GM12878 (cell line): ENCODE measurements at regions not wholly inside any gene's neighbourhood (a gene's known extent, or its start where the extent isn't known, plus 50 kb on each side); places are given as distances from the start of the nearest gene placed in this dataset.

Source experiments
- ATAC-seq: fragments of 200-7000 bp; cut with Tn5 transposase; 3 replicates; pipeline ENCODE4 v1.9.1; 2020; ENCODE audit warnings: mild to moderate bottlenecking, moderate library complexity
- BruUV-seq: library from RNA; stranded (reverse); fragments of 400-500 nt; replicated peaks from 2 replicates; lab custom pipeline; 2021; lab: Mats Ljungman, UMichigan
- CTCF ChIA-PET: fragments of 300-600 bp; sonication (Branson Sonifier 250); formaldehyde crosslinking; extraction: SDS; loops from one replicate; lab custom pipeline; 2021; ENCODE audit warnings: inconsistent platforms; lab: Yijun Ruan, JAX
- POLR2A ChIA-PET: fragments of 350-600 bp; formaldehyde crosslinking; extraction: SDS; loops from one replicate; lab custom pipeline; 2021; ENCODE audit warnings: inconsistent platforms; lab: Charles Lee
- RAD21 ChIA-PET: fragments of 300-600 bp; sonication (Branson Sonifier 250); formaldehyde crosslinking; loops from one replicate; lab custom pipeline; 2023; ENCODE audit warnings: antibody characterized with exemption; ENCODE audit not compliant: unreplicated experiment; lab: Charles Lee
- SMC1A ChIA-PET: fragments of 300-600 bp; sonication (Branson Sonifier 250); formaldehyde crosslinking; loops from one replicate; lab custom pipeline; 2023; ENCODE audit not compliant: unreplicated experiment, uncharacterized antibody; lab: Charles Lee
- DNase-seq: peaks from one replicate; pipeline ENCODE4 v3.0.0-alpha.2; 2011; ENCODE audit warnings: low read depth, low spot score
- FAIRE-seq: peaks from 3 replicates; lab custom pipeline; 2011; peaks lifted over from hg19 to GRCh38; lab: Jason Lieb, UNC
- H2AFZ ChIP-seq: 2 replicates; pipeline ENCODE4 v1.6.0; 2011; ENCODE audit warnings: low read depth, low read length, control low read depth; ENCODE audit not compliant: control insufficient read depth
- H3K27ac ChIP-seq: 2 replicates; pipeline ENCODE4 v1.5.1; 2011; ENCODE audit warnings: control low read depth; ENCODE audit not compliant: control insufficient read depth, insufficient read depth
- H3K27me3 ChIP-seq, 2 experiments: replicated peaks in 1 of 2; 2 replicates each; pipeline versions ENCODE4 v1.6.0 to v1.6.1; 2011; ENCODE audit warnings: low read length in 1 of 2; ENCODE audit not compliant: control insufficient read depth in 2 of 2, insufficient read depth in 2 of 2
- H3K36me3 ChIP-seq, 2 experiments: 2 replicates each; pipeline ENCODE4 v1.5.1; 2011; ENCODE audit warnings: low read length in 1 of 2; ENCODE audit not compliant: control insufficient read depth in 2 of 2, insufficient read depth in 2 of 2
- H3K4me1 ChIP-seq: 2 replicates; pipeline ENCODE4 v1.6.1; 2011; ENCODE audit warnings: mild to moderate bottlenecking, low read length, moderate library complexity, mixed read lengths; ENCODE audit not compliant: control insufficient read depth, insufficient read depth
- H3K4me2 ChIP-seq: 2 replicates; pipeline ENCODE4 v1.6.0; 2011; ENCODE audit warnings: control low read depth; ENCODE audit not compliant: control insufficient read depth, insufficient read depth
- H3K4me3 ChIP-seq: fragments of 200-600 bp; sonication (generic); 2 replicates; pipeline ENCODE4 v1.5.1; 2016
- H3K79me2 ChIP-seq: 2 replicates; pipeline ENCODE4 v1.6.0; 2011; ENCODE audit warnings: low read length; ENCODE audit not compliant: control insufficient read depth, insufficient read depth
- H3K9ac ChIP-seq: 2 replicates; pipeline ENCODE4 v1.8.0; 2011; ENCODE audit warnings: low read length, control low read depth, mixed read lengths; ENCODE audit not compliant: control insufficient read depth, insufficient read depth
- H3K9me3 ChIP-seq: replicated peaks from 3 replicates; pipeline ENCODE4 v1.5.1; 2011; ENCODE audit warnings: mild to moderate bottlenecking, low read length; ENCODE audit not compliant: control insufficient read depth, insufficient read depth
- H4K20me1 ChIP-seq: 2 replicates; pipeline ENCODE4 v1.6.0; 2011; ENCODE audit not compliant: control insufficient read depth, insufficient read depth
- FOXM1 ChIP-seq: IDR thresholded peaks from 2 replicates; pipeline ENCODE4 v1.6.1; 2012; ENCODE audit warnings: low read depth, mild to moderate bottlenecking, inconsistent platforms, low read length, moderate library complexity
- NR2C1 ChIP-seq: fragments of 450-650 bp; IDR thresholded peaks from 2 replicates; pipeline ENCODE4 v1.6.1; 2017; ENCODE audit warnings: antibody characterized with exemption, mild to moderate bottlenecking, moderate library complexity
- NR2F1 ChIP-seq: fragments of 450-650 bp; conservative IDR thresholded peaks from 2 replicates; pipeline ENCODE4 v1.6.1; 2017; ENCODE audit warnings: mild to moderate bottlenecking
- SPI1 ChIP-seq: IDR thresholded peaks from 2 replicates; pipeline ENCODE4 v1.6.1; 2011; ENCODE audit warnings: low read depth, mild to moderate bottlenecking, low read length, moderate library complexity, borderline replicate concordance; ENCODE audit not compliant: insufficient read depth
- ZNF207 ChIP-seq: fragments of 450-650 bp; IDR thresholded peaks from 2 replicates; pipeline ENCODE4 v1.6.1; 2014; ENCODE audit warnings: antibody characterized with exemption, mild to moderate bottlenecking, borderline replicate concordance
- ZSCAN29 ChIP-seq: fragments of 450-650 bp; IDR thresholded peaks from 2 replicates; pipeline ENCODE4 v1.6.1; 2017; ENCODE audit warnings: mild to moderate bottlenecking, moderate library complexity
- WGBS: methylation state at CpG from one replicate; pipeline ENCODE4 v1.1.6; 2016; ENCODE audit warnings: low lambda C conversion rate; ENCODE audit not compliant: insufficient replicate concordance, insufficient coverage; ENCODE audit errors: missing lambda C conversion rate; 5-methylcytosine and 5-hydroxymethylcytosine counted together
- in situ Hi-C: fragments of 300-500 bp; cut with MboI; formaldehyde crosslinking; loops from 9 replicates; pipeline ENCODE4 v1.14.3; 2018; ENCODE audit warnings: mixed read lengths
- intact Hi-C: fragments of 100-400 bp; cut with micrococcal nuclease; formaldehyde crosslinking; loops from one replicate; pipeline ENCODE4 v1.14.2; 2022; ENCODE audit not compliant: unreplicated experiment

GRCh38 chr3:124619887-124620599, 110.2 kb upstream of the UMPS start (continued):
- TF ChIP-seq FOXM1 = no peak
- TF ChIP-seq NR2C1 = no peak
- no peak for TF ChIP-seq ZSCAN29

- H3K4me3 ChIP-seq = 0 out of 2 replicates have a peak overlapping the region, but pooled peaks have one; percentile 19
- no peaks in the 10 kb centered on the region for H4K20me1 ChIP-seq
- intact Hi-C loops = loop anchor here (10.0 kb wide), 1 partner anchor 64 kb away; no protein-coding TSS in a partner anchor
- ChIA-PET SMC1A (interaction anchor here (1.0 to 10.2 kb wide), 11 partner anchors 10 to 50 kb away, joined by 3 to 80 read pairs (median 6); no protein-coding TSS in a partner anchor), CTCF (interaction anchor here (0.8 to 1.6 kb wide), 8 partner anchors 19 to 174 kb away, joined by 3 to 10 read pairs (median 4); no protein-coding TSS in a partner anchor), POLR2A (interaction anchor here (0.7 to 3.9 kb wide), 8 partner anchors 15 to 38 kb away, joined by 3 to 20 read pairs (median 4); no protein-coding TSS in a partner anchor), RAD21 (interaction anchor here (1.0 to 2.1 kb wide), 10 partner anchors 9 to 66 kb away, joined by 3 to 8 read pairs (median 4); no protein-coding TSS in a partner anchor)
- in situ Hi-C loops = no loop called here
- no peaks in the 10 kb centered on the region for H3K9me3 ChIP-seq
- FAIRE-seq (no peak), ATAC-seq (peak; percentile 89), DNase-seq (peak; percentile 38)
- H3K36me3 ChIP-seq = no peaks in the 10 kb centered on the region
- no TSS peak for BruUV-seq
- H3K27me3 ChIP-seq = no peaks in the 10 kb centered on the region
- peak overlapping the region; percentile 84 for H3K27ac ChIP-seq
- H3K79me2 ChIP-seq = no peaks in the 10 kb centered on the region
- peak overlapping the region; percentile 92 for H2AFZ ChIP-seq
- H3K9ac ChIP-seq = peak overlapping the region; percentile 38; the same call in 1 of the 2 replicates
- peak overlapping the region; percentile 10 for H3K4me2 ChIP-seq
- peaks cover 18% of the 10 kb centered on the region for H3K4me1 ChIP-seq
- peak; percentile 80 for TF ChIP-seq SPI1
- peak; percentile 68; the same call in 1 of the 2 replicates for TF ChIP-seq NR2F1
- no peak for TF ChIP-seq ZNF207
- peak; percentile 83 for TF ChIP-seq NR2C1
- WGBS = 11% methylated on average over 6 of the region's 6 CpGs
These were observed 109.6 kb upstream of the UMPS start for GRCh38 chr3:124620600-124621063.
